HepG2 (cell line): ENCODE measurements at regions not wholly inside any gene's neighbourhood (a gene's known extent, or its start where the extent isn't known, plus 50 kb on each side); places are given as distances from the start of the nearest gene placed in this dataset.

ENCODE experiments used
- ATAC-seq: fragments of 200-7000 bp; cut with Tn5 transposase; 3 replicates; pipeline ENCODE4 v1.9.1; 2020; ENCODE audit warnings: mild to moderate bottlenecking, moderate library complexity
- BruUV-seq: library from RNA; stranded (reverse); fragments of 400-500 nt; replicated peaks from 2 replicates; lab custom pipeline; 2021; lab: Mats Ljungman, UMichigan
- CTCF ChIA-PET: fragments of 300-600 bp; formaldehyde crosslinking; extraction: SDS; loops from one replicate; lab custom pipeline; 2021; ENCODE audit warnings: low total read pairs, inconsistent platforms, low intra/inter-chr PET ratio; lab: Yijun Ruan, JAX
- POLR2A ChIA-PET: fragments of 350-600 bp; sonication (Branson Sonifier 250); formaldehyde crosslinking; loops from one replicate; lab custom pipeline; 2020; ENCODE audit warnings: antibody characterized with exemption, inconsistent platforms; lab: Yijun Ruan, JAX
- DNase-seq: peaks from one replicate; pipeline ENCODE4 v3.0.0-alpha.2; 2015; ENCODE audit warnings: low spot score
- FAIRE-seq: peaks from 3 replicates; lab custom pipeline; 2011; peaks lifted over from hg19 to GRCh38; lab: Jason Lieb, UNC
- H2AFZ ChIP-seq: one replicate; pipeline ENCODE4 v1.6.1; 2011; ENCODE audit warnings: low read length, inconsistent platforms
- H3K27ac ChIP-seq: fragments of 300-600 bp; 3 replicates; pipeline ENCODE4 v1.8.0; 2011; ENCODE audit warnings: mixed run types, mild to moderate bottlenecking, mixed read lengths, low read length, inconsistent platforms; ENCODE audit not compliant: insufficient read depth; ENCODE audit errors: extremely low read length
- H3K27me3 ChIP-seq, 2 experiments: fragments of 200-600 bp in 1 of 2; 2 replicates in 1 of 2; 3 replicates in 1 of 2; pipeline versions ENCODE4 v1.6.0 to v1.8.0; 2011; ENCODE audit warnings: low read length in 2 of 2, mild to moderate bottlenecking in 2 of 2, moderate library complexity in 2 of 2, inconsistent platforms in 1 of 2; ENCODE audit not compliant: insufficient read depth in 2 of 2, control insufficient read depth in 1 of 2
- H3K36me3 ChIP-seq, 2 experiments: fragments of 200-600 bp in 1 of 2; replicated peaks in 1 of 2; 2 replicates in 1 of 2; 3 replicates in 1 of 2; pipeline versions ENCODE4 v1.5.1 to v1.8.0; 2011; ENCODE audit warnings: low read length in 2 of 2, inconsistent platforms in 1 of 2; ENCODE audit not compliant: insufficient read depth in 2 of 2, control insufficient read depth in 1 of 2
- H3K4me1 ChIP-seq: 2 replicates; pipeline ENCODE4 v1.5.1; 2012; ENCODE audit warnings: low read length, inconsistent platforms; ENCODE audit not compliant: insufficient read depth
- H3K4me2 ChIP-seq: 2 replicates; pipeline ENCODE4 v1.6.0; 2011; ENCODE audit warnings: low read depth, low read length, inconsistent platforms
- H3K4me3 ChIP-seq, 3 experiments: fragments of 200-600 bp in 1 of 3; sonication (generic), shearing (Covaris generic) in 1 of 3; replicated peaks in 1 of 3; 2 replicates each; pipeline ENCODE4 v1.5.1; 2011 to 2016; ENCODE audit warnings: low read length in 3 of 3, inconsistent platforms in 2 of 3, low read depth in 2 of 3, mild to moderate bottlenecking in 2 of 3, control low read depth in 1 of 3, mixed read lengths in 1 of 3; ENCODE audit not compliant: insufficient read depth in 1 of 3
- H3K79me2 ChIP-seq: one replicate; pipeline ENCODE4 v1.6.1; 2011; ENCODE audit warnings: low read length, inconsistent platforms; ENCODE audit not compliant: insufficient read depth
- H3K9ac ChIP-seq: 2 replicates; pipeline ENCODE4 v1.6.0; 2011; ENCODE audit warnings: mild to moderate bottlenecking, low read depth, low read length, inconsistent platforms; ENCODE audit not compliant: insufficient read depth
- H3K9me3 ChIP-seq: 2 replicates; pipeline ENCODE4 v1.5.1; 2012; ENCODE audit warnings: mild to moderate bottlenecking, low read length
- H4K20me1 ChIP-seq: 2 replicates; pipeline ENCODE4 v1.6.0; 2011; ENCODE audit warnings: inconsistent platforms, mild to moderate bottlenecking, low read length, moderate library complexity; ENCODE audit not compliant: insufficient read depth
- ATF6 ChIP-seq: sonication (generic); formaldehyde crosslinking; conservative IDR thresholded peaks from 2 replicates; pipeline ENCODE4 v1.4.0; 2020; ENCODE audit warnings: missing genetic modification reagents
- CBX2 ChIP-seq, 2 experiments: fragments of 200-600 bp in 1 of 2; sonication (generic); formaldehyde crosslinking in 1 of 2; IDR thresholded peaks; 2 replicates each; pipeline versions ENCODE4 v1.7.0 to v1.8.1; 2018 to 2022; ENCODE audit warnings: low read depth in 2 of 2, low read length in 1 of 2, mild to moderate bottlenecking in 1 of 2, missing genetic modification reagents in 1 of 2
- MXI1 ChIP-seq: IDR thresholded peaks from 3 replicates; pipeline ENCODE4 v1.6.1; 2012; ENCODE audit warnings: low read depth, low read length, inconsistent platforms, borderline replicate concordance
- RNF2 ChIP-seq: fragments of 450-650 bp; conservative IDR thresholded peaks from 2 replicates; pipeline ENCODE4 v1.6.1; 2016; ENCODE audit warnings: low read depth
- SNAPC4 ChIP-seq: sonication (generic); formaldehyde crosslinking; IDR thresholded peaks from 2 replicates; pipeline ENCODE4 v1.4.0; 2020; ENCODE audit warnings: mild to moderate bottlenecking, missing genetic modification reagents
- ZNF317 ChIP-seq: sonication (generic); formaldehyde crosslinking; IDR thresholded peaks from 2 replicates; pipeline ENCODE4 v1.5.0; 2020; ENCODE audit warnings: mild to moderate bottlenecking, missing genetic modification reagents
- ZNF451 ChIP-seq: sonication (generic); formaldehyde crosslinking; IDR thresholded peaks from 2 replicates; pipeline ENCODE4 v1.5.0; 2020; ENCODE audit warnings: mild to moderate bottlenecking, missing genetic modification reagents
- ZNF501 ChIP-seq: sonication (generic); formaldehyde crosslinking; IDR thresholded peaks from 2 replicates; pipeline ENCODE4 v1.5.1; 2020; ENCODE audit warnings: mild to moderate bottlenecking, moderate library complexity, missing genetic modification reagents
- ZNF552 ChIP-seq: sonication (generic); formaldehyde crosslinking; IDR thresholded peaks from 2 replicates; pipeline ENCODE4 v1.9.0; 2022; ENCODE audit warnings: missing genetic modification reagents, mild to moderate bottlenecking, borderline replicate concordance
- ZNF652 ChIP-seq: IDR thresholded peaks from 2 replicates; pipeline ENCODE4 v1.6.1; 2016; ENCODE audit warnings: low read depth, borderline replicate concordance
- WGBS: methylation state at CpG from one replicate; pipeline ENCODE4 v1.1.6; 2017; ENCODE audit warnings: low lambda C conversion rate; 5-methylcytosine and 5-hydroxymethylcytosine counted together
- in situ Hi-C: cut with HindIII; loops from 2 replicates; pipeline ENCODE4 v1.10.0; 2017; ENCODE audit warnings: low pct_unique_long_range_greater_than_20kb; ENCODE audit not compliant: extremely low pct_ligation_motif_present
- intact Hi-C: fragments of 100-400 bp; cut with micrococcal nuclease; formaldehyde crosslinking; loops from one replicate; pipeline ENCODE4 v1.10.0; 2022; ENCODE audit not compliant: unreplicated experiment

GRCh38 chr7:115638853-115639252 is 391.7 kb downstream of the TFEC start (continued):
- TF ChIP-seq ATF6 (CRISPR knock-in tag), result no peak
- TF ChIP-seq RNF2, result no peak
- TF ChIP-seq ZNF317 (CRISPR knock-in tag), result no peak

- no peak for FAIRE-seq
- no peak for TF ChIP-seq ZNF501 (CRISPR knock-in tag)
- TF ChIP-seq ZNF652 (CRISPR knock-in tag), result no peak
- TF ChIP-seq CBX2 (IDR thresholded peaks at IDR 0.05; ENCODE audit: low read depth, low read length), result no peak
- no peak for TF ChIP-seq CBX2 (CRISPR knock-in tag; IDR thresholded peaks at IDR 0.05; ENCODE audit: low read depth)
- TF ChIP-seq ZNF552 (CRISPR knock-in tag), result no peak
- no peak for TF ChIP-seq SNAPC4 (CRISPR knock-in tag)
- no peak for TF ChIP-seq ZNF451
- TF ChIP-seq MXI1, result no peak
These were observed 393.4 kb downstream of the TFEC start for GRCh38 chr7:115637128-115637527.

More at GRCh38 chr7:115637128-115637527, 393.4 kb downstream of the TFEC start:
- no peak overlapping the region for H3K4me3 ChIP-seq
- WGBS, result 49% methylated on average over 2 of the region's 2 CpGs
- no peaks in the 10 kb centered on the region for H3K9me3 ChIP-seq
- no peak overlapping the region for H2AFZ ChIP-seq
- ChIA-PET POLR2A (no interaction called here), CTCF (no interaction called here)
- H3K36me3 ChIP-seq, result no peaks in the 10 kb centered on the region
- no peaks in the 10 kb centered on the region for H3K79me2 ChIP-seq
- in situ Hi-C loops, result no loop called here
- intact Hi-C loops, result no loop called here
- no peak overlapping the region for H3K27ac ChIP-seq
- BruUV-seq, result no TSS peak
- H4K20me1 ChIP-seq, result no peaks in the 10 kb centered on the region
- no peaks in the 10 kb centered on the region for H3K27me3 ChIP-seq
- no peak for ATAC-seq
- H3K4me2 ChIP-seq, result no peak overlapping the region
- no peak overlapping the region for H3K9ac ChIP-seq
- DNase-seq, result no peak
- no peaks in the 10 kb centered on the region for H3K4me1 ChIP-seq
